ENCODE measurements at regions not wholly inside any gene's neighbourhood (a gene's known extent, or its start where the extent isn't known, plus 50 kb on each side); places are given as distances from the start of the nearest gene placed in this dataset.

- no peak for DNase-seq (ENCODE audit: extremely low read depth, low read depth)
- TF ChIP-seq, protein P1, sequence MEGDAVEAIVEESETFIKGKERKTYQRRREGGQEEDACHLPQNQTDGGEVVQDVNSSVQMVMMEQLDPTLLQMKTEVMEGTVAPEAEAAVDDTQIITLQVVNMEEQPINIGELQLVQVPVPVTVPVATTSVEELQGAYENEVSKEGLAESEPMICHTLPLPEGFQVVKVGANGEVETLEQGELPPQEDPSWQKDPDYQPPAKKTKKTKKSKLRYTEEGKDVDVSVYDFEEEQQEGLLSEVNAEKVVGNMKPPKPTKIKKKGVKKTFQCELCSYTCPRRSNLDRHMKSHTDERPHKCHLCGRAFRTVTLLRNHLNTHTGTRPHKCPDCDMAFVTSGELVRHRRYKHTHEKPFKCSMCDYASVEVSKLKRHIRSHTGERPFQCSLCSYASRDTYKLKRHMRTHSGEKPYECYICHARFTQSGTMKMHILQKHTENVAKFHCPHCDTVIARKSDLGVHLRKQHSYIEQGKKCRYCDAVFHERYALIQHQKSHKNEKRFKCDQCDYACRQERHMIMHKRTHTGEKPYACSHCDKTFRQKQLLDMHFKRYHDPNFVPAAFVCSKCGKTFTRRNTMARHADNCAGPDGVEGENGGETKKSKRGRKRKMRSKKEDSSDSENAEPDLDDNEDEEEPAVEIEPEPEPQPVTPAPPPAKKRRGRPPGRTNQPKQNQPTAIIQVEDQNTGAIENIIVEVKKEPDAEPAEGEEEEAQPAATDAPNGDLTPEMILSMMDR (IDR thresholded peaks at IDR 0.05; ENCODE audit: low read depth, low read length): no peak
Observed at GRCh38 chr13:69283301-69283700, 824.3 kb upstream of the ATXN8OS start.

- no peak for DNase-seq (ENCODE audit: extremely low read depth, low read depth)
- TF ChIP-seq, protein P1 (IDR thresholded peaks at IDR 0.05; ENCODE audit: low read depth, low read length): no peak
Observed at GRCh38 chr13:69280399-69280798, 827.2 kb upstream of the ATXN8OS start.

GRCh38 chr13:69279213-69279612 lies 828.4 kb upstream of the ATXN8OS start:
- DNase-seq (ENCODE audit: extremely low read depth, low read depth): no peak
- TF ChIP-seq, protein P1 (IDR thresholded peaks at IDR 0.05; ENCODE audit: low read depth, low read length): no peak

- TF ChIP-seq, protein P1 (IDR thresholded peaks at IDR 0.05; ENCODE audit: low read depth, low read length): no peak
- no peak for DNase-seq (ENCODE audit: extremely low read depth, low read depth)
Observed at GRCh38 chr13:69274231-69274630, 833.4 kb upstream of the ATXN8OS start.

- TF ChIP-seq, protein P1 (IDR thresholded peaks at IDR 0.05; ENCODE audit: low read depth, low read length): no peak
- no peak for DNase-seq (ENCODE audit: extremely low read depth, low read depth)
Observed at GRCh38 chr13:69264362-69265334, 843.0 kb upstream of the ATXN8OS start.

DNA sequence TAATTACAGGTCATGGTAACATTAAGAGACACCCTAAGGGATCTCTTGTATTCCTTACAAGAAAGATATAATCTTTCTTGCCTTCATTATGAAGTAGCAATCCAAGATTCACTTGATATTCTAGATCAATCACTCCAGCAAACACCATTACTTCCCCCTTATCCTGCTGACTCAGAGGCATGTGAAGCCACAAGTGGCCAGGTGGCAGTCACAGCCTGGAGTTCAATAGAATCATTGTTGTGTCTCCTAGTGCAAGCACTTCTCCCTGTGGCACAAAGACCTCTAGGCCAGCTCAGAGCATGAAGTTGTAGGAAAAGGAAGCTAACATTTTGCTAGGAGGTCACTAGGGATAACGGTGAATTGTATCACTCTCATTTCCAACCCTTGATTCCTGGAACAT lies 864.3 kb upstream of the ATXN8OS start:
- no peak for DNase-seq (ENCODE audit: extremely low read depth, low read depth)
- TF ChIP-seq, protein P1 (IDR thresholded peaks at IDR 0.05; ENCODE audit: low read depth, low read length): no peak

- TF ChIP-seq, protein P1 (IDR thresholded peaks at IDR 0.05; ENCODE audit: low read depth, low read length): no peak
- DNase-seq (ENCODE audit: extremely low read depth, low read depth): no peak
Observed at GRCh38 chr13:69234171-69234570, 873.5 kb upstream of the ATXN8OS start.
